ENCODE measurements at regions not wholly inside any gene's neighbourhood (a gene's known extent, or its start where the extent isn't known, plus 50 kb on each side); places are given as distances from the start of the nearest gene placed in this dataset.

GRCh38 chr7:13821152-13821787 lies 168.2 kb downstream of the ETV1 start:
- TF ChIP-seq CTCF (IDR thresholded peaks at IDR 0.05; ENCODE audit: borderline replicate concordance, extremely low read depth, low read length, poor library complexity, severe bottlenecking) (no peak), EZH2 (IDR thresholded peaks at IDR 0.05; ENCODE audit: borderline replicate concordance, low read depth, low read length, severe bottlenecking) (no peak)

All from DND-41 (cell line).